ENCODE measurements at regions not wholly inside any gene's neighbourhood (a gene's known extent, or its start where the extent isn't known, plus 50 kb on each side); places are given as distances from the start of the nearest gene placed in this dataset.
A peak's percentile ranks its signal among the peaks of the same experiment; 100 is the strongest.

- peak; percentile 4 for DNase-seq
These were observed 71.1 kb downstream of the TMEM114 start for GRCh38 chr16:8519179-8519578.

GRCh38 chr16:8517280-8517679 lies 73.0 kb downstream of the TMEM114 start:
- no peak for DNase-seq

- DNase-seq: no peak
These were observed 73.8 kb downstream of the TMEM114 start for GRCh38 chr16:8516471-8516870.

- no peak for DNase-seq
These were observed 77.2 kb downstream of the TMEM114 start for GRCh38 chr16:8512941-8513624.

- no peak for DNase-seq
These were observed 78.8 kb downstream of the TMEM114 start for GRCh38 chr16:8511464-8511863.

DNA sequence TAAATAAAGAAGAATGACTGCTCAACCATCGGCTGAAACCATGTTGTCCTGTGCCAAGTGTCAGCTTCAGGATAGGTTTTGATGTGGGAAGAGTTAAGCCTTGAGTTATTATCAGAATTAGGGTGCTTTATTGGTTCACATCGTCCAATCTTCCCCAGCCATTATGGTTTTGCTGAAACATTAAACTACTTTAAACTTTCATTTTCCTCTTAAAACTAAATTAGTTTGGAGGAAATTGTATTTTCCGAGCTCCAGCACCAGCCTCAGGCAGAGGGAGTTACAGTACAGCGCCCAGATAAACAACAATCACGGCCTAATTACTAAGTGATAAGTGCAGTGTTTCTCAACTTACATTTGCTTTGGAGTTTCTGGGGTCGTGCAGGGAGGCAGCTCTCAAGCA lies 80.2 kb downstream of the TMEM114 start:
- DNase-seq: no peak

DNA sequence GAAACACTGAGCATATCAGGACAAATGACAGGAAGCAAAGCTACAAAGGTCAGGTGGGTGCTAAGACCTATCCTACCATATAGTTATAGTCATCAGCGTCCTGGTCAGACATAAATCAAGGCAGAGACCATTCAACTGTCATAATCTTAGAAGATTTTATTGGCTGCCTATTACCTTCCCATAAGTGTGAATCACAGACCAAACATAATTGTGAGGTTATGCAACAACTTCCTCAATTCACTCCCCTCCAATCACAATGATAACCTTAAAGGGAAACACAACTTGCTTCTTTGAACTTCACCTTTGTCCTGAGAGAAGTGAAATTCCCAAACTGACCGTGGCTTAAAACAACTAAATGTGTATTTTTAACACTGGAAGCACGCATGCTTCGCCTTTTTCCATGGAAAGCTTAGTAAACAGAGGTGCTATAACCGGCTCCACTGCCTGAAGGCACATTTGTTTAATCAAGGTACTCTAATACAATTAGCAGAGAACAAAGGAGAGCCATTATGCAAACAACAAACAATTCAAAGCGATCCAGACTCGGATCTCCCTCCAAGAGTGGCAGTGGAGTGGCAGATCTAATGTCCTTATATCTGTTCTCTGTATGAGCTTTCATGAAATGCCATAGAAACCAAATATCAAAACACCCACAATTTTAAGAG lies 84.9 kb downstream of the TMEM114 start:
- peak; percentile 86 for DNase-seq

GRCh38 chr16:8502446-8502845 lies 87.9 kb downstream of the TMEM114 start:
- no peak for DNase-seq

GRCh38 chr16:8500351-8500750 lies 90.0 kb downstream of the TMEM114 start:
- no peak for DNase-seq

GRCh38 chr16:8496364-8496763 lies 93.9 kb downstream of the TMEM114 start:
- no peak for DNase-seq

DNA sequence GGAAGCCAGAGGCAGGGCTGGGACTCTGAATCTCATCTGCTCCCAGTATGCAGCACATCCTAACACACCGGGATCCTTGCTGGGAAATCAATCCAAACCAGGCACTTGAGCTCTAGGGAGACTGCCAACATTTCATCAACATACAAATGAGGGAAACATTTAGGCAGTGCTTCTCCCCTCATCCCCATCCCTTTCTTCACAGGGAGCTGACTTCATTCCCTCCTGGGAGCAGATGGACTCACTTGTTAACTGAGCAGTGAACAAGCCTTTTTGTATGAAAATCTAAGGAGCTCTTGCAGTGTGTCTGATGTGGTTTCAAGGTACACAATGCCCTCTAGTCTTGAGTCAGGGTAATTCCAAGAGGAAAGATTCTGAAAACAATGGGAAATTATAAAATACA lies 96.3 kb downstream of the TMEM114 start:
- no peak for DNase-seq

GRCh38 chr16:8492690-8493089 lies 97.6 kb downstream of the TMEM114 start:
- DNase-seq: no peak

DNA sequence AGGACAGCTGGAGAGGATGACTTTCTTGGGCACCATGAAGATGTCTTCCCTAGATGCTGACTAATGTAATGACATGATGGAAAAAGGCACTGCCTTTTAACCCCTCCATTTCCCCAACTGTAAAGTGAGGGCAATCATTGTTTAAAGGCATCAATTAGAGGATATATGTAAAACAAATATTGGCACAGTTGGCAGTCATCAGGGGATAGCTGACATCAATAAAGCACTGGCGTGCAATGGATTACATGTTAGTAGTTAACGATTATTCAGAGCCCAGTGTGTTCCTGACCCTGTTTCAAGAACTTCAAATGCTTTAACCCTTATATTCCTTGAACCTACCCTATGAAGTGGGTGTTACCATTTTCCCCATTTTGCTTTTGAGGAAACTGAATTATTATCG lies 100.7 kb downstream of the TMEM114 start:
- no peak for DNase-seq

- no peak for DNase-seq
These were observed 103.3 kb downstream of the TMEM114 start for GRCh38 chr16:8486985-8487384.

DNA sequence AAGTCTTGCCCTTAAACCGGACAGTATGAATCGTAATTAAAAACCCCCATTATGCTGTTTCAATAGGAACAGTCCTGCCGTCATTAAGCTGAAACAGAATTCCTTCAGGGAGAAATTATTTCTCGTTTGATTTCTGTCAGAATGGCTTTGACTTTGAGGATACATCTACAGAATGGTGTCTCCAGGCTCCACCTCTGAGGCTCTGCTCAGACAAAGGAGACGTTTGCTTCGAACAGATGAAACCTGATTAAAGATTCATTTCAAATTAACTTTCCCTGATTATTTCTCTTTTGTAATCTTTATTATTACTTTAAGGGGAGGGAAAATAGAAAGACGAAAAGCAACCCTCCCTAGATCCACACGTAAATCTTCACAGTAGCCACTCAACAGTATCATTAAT lies 106.9 kb downstream of the TMEM114 start:
- DNase-seq: no peak

GRCh38 chr16:8481810-8482209 lies 108.5 kb downstream of the TMEM114 start:
- no peak for DNase-seq

GRCh38 chr16:8476824-8477223 lies 113.5 kb downstream of the TMEM114 start:
- DNase-seq: no peak

DNA sequence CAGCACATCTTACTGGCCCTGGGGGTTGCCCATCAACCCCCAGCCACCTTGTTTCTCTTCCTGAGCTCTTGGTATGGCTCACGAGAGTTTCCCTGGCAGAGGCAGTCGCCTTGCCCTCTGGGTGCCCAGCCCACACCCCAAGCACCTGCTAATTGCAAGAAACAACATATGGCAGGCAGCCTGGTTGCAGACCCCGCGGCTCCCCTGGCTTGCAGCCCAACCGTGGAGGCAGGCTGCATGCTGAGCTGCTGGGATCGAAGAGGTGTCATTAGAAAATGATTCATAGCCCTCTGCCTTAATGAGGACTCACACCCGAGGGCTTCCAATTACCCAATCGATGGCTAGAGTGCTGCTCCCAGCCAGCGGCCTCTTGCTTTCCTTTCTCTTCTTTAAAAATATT lies 115.7 kb downstream of the TMEM114 start:
- no peak for DNase-seq

- no peak for DNase-seq
These were observed 121.1 kb downstream of the TMEM114 start for GRCh38 chr16:8469102-8469778.

DNA sequence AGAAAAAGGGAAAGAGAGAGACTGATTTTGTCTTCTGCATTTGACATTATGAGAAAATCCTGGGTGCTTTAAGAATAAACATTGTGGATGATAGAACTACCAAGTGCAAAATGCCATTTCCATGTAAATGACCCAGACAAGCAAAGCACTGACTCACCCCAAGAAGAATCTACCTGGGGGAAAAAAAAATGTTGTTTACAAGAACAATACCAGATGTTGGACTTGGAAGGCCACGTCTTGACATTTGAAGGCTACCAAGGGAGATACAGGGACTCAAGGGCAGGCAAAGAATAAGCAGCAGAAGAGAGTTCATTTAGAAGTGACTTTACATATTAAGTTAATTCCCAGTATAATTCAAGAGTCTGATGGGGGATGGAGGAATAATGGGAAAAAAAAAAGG lies 125.3 kb downstream of the TMEM114 start:
- no peak for DNase-seq

GRCh38 chr16:8459085-8459733 lies 131.1 kb downstream of the TMEM114 start:
- DNase-seq: no peak

DNA sequence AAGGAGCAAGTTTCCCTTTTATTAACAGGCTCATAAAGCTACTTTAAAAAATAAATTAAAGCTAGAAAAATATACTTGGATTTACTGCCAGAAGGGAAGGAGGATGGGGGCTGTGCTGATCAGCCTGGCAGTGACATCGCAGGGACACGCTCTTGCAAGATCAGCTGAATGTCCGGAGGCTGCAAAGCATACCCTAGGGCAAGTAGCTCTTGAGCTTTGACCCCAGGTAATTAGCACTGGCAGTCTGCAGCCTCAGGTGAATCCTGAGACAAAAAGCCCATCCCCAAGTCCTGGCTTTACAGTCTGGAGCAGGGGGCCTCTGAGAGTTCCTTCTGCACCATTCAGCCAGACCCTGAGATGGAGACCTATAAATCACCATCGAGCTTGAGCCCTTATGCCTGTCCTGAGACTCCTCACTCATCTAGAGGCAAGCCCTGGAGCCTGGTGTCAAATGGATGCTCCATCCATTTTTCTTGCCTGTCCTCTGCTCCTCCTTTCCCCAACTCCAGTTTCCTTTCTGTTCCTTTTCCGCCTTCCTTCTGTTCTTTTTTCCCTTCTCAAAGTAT lies 131.7 kb downstream of the TMEM114 start:
- no peak for DNase-seq

DNA sequence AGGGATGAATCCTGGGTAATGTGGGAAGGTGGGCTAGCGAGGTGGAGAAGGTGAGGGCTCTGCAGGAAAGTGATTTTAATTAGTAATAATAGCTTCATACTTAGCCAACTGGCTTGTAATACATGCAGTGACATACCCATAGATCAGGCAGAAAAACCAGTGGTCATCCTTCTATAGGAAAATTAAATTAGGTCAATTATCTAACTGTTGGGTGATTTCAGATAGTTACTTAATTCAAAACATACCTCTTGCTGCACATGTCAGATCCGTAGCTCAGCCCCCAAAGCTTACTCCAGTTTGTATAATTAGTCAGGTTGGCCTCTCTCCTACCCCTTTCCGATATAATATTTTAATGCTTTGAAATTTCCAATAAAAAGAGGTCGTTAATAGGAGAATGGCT lies 137.0 kb downstream of the TMEM114 start:
- no peak for DNase-seq
